ENCODE measurements at regions not wholly inside any gene's neighbourhood (a gene's known extent, or its start where the extent isn't known, plus 50 kb on each side); places are given as distances from the start of the nearest gene placed in this dataset.
"Not testable (repeated sequence)": the region's sequence is repeated elsewhere in the genome, so short reads cannot be mapped to it uniquely, and the experiment has no call there.

DNA sequence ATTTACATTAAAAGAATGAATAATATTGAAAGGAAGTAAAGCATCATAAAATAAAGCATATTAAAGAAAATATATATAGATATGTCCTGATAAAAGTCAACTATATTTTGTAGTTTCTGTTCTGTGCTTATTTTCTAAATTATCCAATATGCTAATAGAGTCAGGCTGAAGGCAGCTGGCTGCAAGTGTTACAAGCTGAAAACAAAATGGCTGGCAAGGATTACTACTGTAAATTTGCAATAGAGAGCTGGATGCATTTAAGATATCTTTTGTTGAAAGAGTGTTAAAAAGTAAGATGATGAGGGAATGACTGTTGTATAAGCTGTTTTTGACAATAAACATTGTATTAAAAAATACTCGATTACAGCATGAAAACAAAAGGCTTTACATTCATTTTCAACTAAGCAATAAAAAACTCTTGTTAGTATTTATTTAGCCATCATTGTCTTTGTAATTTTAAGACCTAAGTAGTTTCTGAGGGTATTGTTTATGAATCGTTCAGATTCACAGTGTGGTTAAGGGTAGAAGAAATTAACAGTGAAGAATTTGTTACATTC, 76.3 kb downstream of the TANC2 start (continued):
- TF ChIP-seq CREB1 (CRISPR knock-in tag; IDR thresholded peaks at IDR 0.05; ENCODE audit: low read depth): no peak
- TF ChIP-seq EZH2phosphoT487 (IDR thresholded peaks at IDR 0.05; ENCODE audit: unreplicated experiment): no peak
- TF ChIP-seq, protein P1, sequence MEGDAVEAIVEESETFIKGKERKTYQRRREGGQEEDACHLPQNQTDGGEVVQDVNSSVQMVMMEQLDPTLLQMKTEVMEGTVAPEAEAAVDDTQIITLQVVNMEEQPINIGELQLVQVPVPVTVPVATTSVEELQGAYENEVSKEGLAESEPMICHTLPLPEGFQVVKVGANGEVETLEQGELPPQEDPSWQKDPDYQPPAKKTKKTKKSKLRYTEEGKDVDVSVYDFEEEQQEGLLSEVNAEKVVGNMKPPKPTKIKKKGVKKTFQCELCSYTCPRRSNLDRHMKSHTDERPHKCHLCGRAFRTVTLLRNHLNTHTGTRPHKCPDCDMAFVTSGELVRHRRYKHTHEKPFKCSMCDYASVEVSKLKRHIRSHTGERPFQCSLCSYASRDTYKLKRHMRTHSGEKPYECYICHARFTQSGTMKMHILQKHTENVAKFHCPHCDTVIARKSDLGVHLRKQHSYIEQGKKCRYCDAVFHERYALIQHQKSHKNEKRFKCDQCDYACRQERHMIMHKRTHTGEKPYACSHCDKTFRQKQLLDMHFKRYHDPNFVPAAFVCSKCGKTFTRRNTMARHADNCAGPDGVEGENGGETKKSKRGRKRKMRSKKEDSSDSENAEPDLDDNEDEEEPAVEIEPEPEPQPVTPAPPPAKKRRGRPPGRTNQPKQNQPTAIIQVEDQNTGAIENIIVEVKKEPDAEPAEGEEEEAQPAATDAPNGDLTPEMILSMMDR (conservative IDR thresholded peaks at IDR 0.05; ENCODE audit: low read depth in 2 of 2): no peak
- TF ChIP-seq ZNF114 (CRISPR knock-in tag; IDR thresholded peaks at IDR 0.05): no peak
- no peak for TF ChIP-seq STAT1 (IDR thresholded peaks at IDR 0.05; ENCODE audit: unreplicated experiment)
- no peak for TF ChIP-seq NANOG (IDR thresholded peaks at IDR 0.05; ENCODE audit: borderline replicate concordance)
- TF ChIP-seq, protein P2, sequence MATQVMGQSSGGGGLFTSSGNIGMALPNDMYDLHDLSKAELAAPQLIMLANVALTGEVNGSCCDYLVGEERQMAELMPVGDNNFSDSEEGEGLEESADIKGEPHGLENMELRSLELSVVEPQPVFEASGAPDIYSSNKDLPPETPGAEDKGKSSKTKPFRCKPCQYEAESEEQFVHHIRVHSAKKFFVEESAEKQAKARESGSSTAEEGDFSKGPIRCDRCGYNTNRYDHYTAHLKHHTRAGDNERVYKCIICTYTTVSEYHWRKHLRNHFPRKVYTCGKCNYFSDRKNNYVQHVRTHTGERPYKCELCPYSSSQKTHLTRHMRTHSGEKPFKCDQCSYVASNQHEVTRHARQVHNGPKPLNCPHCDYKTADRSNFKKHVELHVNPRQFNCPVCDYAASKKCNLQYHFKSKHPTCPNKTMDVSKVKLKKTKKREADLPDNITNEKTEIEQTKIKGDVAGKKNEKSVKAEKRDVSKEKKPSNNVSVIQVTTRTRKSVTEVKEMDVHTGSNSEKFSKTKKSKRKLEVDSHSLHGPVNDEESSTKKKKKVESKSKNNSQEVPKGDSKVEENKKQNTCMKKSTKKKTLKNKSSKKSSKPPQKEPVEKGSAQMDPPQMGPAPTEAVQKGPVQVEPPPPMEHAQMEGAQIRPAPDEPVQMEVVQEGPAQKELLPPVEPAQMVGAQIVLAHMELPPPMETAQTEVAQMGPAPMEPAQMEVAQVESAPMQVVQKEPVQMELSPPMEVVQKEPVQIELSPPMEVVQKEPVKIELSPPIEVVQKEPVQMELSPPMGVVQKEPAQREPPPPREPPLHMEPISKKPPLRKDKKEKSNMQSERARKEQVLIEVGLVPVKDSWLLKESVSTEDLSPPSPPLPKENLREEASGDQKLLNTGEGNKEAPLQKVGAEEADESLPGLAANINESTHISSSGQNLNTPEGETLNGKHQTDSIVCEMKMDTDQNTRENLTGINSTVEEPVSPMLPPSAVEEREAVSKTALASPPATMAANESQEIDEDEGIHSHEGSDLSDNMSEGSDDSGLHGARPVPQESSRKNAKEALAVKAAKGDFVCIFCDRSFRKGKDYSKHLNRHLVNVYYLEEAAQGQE (IDR thresholded peaks at IDR 0.05; ENCODE audit: unreplicated experiment): no peak
- no peak for TF ChIP-seq POLR2AphosphoS5 (IDR thresholded peaks at IDR 0.05; ENCODE audit: low read depth)
- TF ChIP-seq JUNB (IDR thresholded peaks at IDR 0.05; ENCODE audit: unreplicated experiment): no peak
- no peak for TF ChIP-seq EZH2 (IDR thresholded peaks at IDR 0.05; ENCODE audit: low read depth, unreplicated experiment)

DNA sequence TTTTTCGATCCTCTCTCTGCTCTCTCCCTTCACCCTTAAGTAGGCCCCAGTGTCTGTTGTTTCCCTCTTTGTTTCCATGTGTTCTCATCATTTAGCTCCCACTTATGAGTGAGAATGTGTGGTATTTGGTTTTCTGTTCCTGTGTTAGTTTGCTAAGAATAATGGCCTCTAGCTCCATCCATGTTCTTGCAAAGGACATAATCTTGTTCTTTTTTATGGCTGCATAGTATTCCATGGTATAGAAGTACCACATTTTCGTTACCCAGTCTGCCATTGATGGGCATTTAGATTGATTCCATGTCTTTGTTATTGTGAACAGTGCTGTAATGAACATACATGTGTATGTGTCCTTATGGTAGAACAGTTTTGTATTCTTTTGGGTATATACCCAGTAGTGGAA, 91.5 kb downstream of the TANC2 start:
- H3K4me3 ChIP-seq; H3K36me3 ChIP-seq (ENCODE audit: insufficient read depth); H3K4me2 ChIP-seq; H2AFZ ChIP-seq; H3K27ac ChIP-seq (ENCODE audit: low read depth); H3K9me2 ChIP-seq (ENCODE audit: insufficient read depth); ATAC-seq; DNase-seq (ENCODE audit: low spot score); H3K4me3 Mint-ChIP-seq; H3F3A ChIP-seq (replicated peaks; ENCODE audit: low read depth); H3K27ac Mint-ChIP-seq; H3K4me1 ChIP-seq (ENCODE audit: insufficient read depth); H3K4me1 Mint-ChIP-seq; H3K36me3 Mint-ChIP-seq (ENCODE audit: low read depth); H4K20me1 ChIP-seq (replicated peaks; ENCODE audit: insufficient read depth); H3K27me3 Mint-ChIP-seq (ENCODE audit: insufficient read depth, low read depth, poor library complexity); H3K9me3 Mint-ChIP-seq; H3K27me3 ChIP-seq (ENCODE audit: insufficient read depth); H3K79me2 ChIP-seq (replicated peaks; ENCODE audit: insufficient read depth): not testable (repeated sequence)
